OCI-LY1 (cell line): ENCODE measurements at regions not wholly inside any gene's neighbourhood (a gene's known extent, or its start where the extent isn't known, plus 50 kb on each side); places are given as distances from the start of the nearest gene placed in this dataset.

Experiments used
- H2AFZ ChIP-seq: fragments of 200-600 bp; sonication (generic), shearing (Covaris generic); 2 replicates; pipeline ENCODE4 v1.6.0; 2014; ENCODE audit warnings: antibody characterized with exemption, mild to moderate bottlenecking, low read length
- H3F3A ChIP-seq: fragments of 200-600 bp; sonication (generic), shearing (Covaris generic); 2 replicates; pipeline ENCODE4 v1.6.0; 2014; ENCODE audit warnings: mild to moderate bottlenecking, antibody characterized with exemption, low read length, moderate library complexity; ENCODE audit not compliant: insufficient read depth
- H3K27ac ChIP-seq: fragments of 200-600 bp; sonication (generic); 2 replicates; pipeline ENCODE4 v1.5.1; 2014; ENCODE audit warnings: low read length, mixed run types, mild to moderate bottlenecking, low read depth; ENCODE audit not compliant: poor library complexity, severe bottlenecking
- H3K27me3 ChIP-seq: fragments of 200-600 bp; sonication (generic); 2 replicates; pipeline ENCODE4 v1.6.0; 2014; ENCODE audit warnings: antibody characterized with exemption, mild to moderate bottlenecking, low read length, moderate library complexity; ENCODE audit not compliant: insufficient read depth
- H3K36me3 ChIP-seq: fragments of 200-600 bp; sonication (generic); 2 replicates; pipeline ENCODE4 v1.6.1; 2014; ENCODE audit warnings: mild to moderate bottlenecking, antibody characterized with exemption, low read length, moderate library complexity, mixed read lengths; ENCODE audit not compliant: insufficient read depth
- H3K4me1 ChIP-seq: fragments of 200-600 bp; sonication (generic); 2 replicates; pipeline ENCODE4 v1.5.1; 2014; ENCODE audit warnings: mild to moderate bottlenecking, low read length, moderate library complexity; ENCODE audit not compliant: insufficient read depth, severe bottlenecking
- H3K4me2 ChIP-seq: fragments of 200-600 bp; sonication (generic), shearing (Covaris generic); 2 replicates; pipeline ENCODE4 v1.6.1; 2014; ENCODE audit warnings: low read length
- H3K4me3 ChIP-seq: fragments of 200-600 bp; sonication (generic); 2 replicates; pipeline ENCODE4 v1.5.1; 2014; ENCODE audit warnings: low read length, low read depth, mild to moderate bottlenecking, mixed read lengths; ENCODE audit not compliant: poor library complexity, severe bottlenecking
- H3K79me2 ChIP-seq: fragments of 200-600 bp; shearing (Covaris generic); 2 replicates; pipeline ENCODE4 v1.6.1; 2016; ENCODE audit warnings: mixed run types, low read length, mixed read lengths; ENCODE audit not compliant: insufficient read depth
- H3K9ac ChIP-seq: fragments of 200-600 bp; sonication (generic), shearing (Covaris generic); 2 replicates; pipeline ENCODE4 v1.6.1; 2014; ENCODE audit warnings: mild to moderate bottlenecking, low read length, mixed read lengths
- H3K9me2 ChIP-seq: fragments of 200-600 bp; sonication (generic), shearing (Covaris generic); 2 replicates; pipeline ENCODE4 v1.6.1; 2014; ENCODE audit warnings: low read depth, mild to moderate bottlenecking, low read length, mixed read lengths
- H3K9me3 ChIP-seq: fragments of 200-600 bp; shearing (Covaris generic); 2 replicates; pipeline ENCODE4 v1.6.1; 2014; ENCODE audit warnings: low read length, mixed read lengths
- H4K20me1 ChIP-seq: fragments of 200-600 bp; sonication (generic), shearing (Covaris generic); 2 replicates; pipeline ENCODE4 v1.6.0; 2016; ENCODE audit warnings: mild to moderate bottlenecking, low read length; ENCODE audit not compliant: insufficient read depth
- CTCF ChIP-seq: fragments of 200-600 bp; sonication (generic), shearing (Covaris generic); IDR thresholded peaks from 2 replicates; pipeline ENCODE4 v1.5.1; 2017; ENCODE audit warnings: mild to moderate bottlenecking, antibody characterized with exemption, low read length, moderate library complexity, mixed read lengths
- EZH2 ChIP-seq: fragments of 200-600 bp; sonication (generic), shearing (Covaris generic); IDR thresholded peaks from 2 replicates; pipeline ENCODE4 v1.8.0; 2017; ENCODE audit warnings: borderline replicate concordance, mixed run types, mild to moderate bottlenecking, antibody characterized with exemption, low read length, moderate library complexity, mixed read lengths

DNA sequence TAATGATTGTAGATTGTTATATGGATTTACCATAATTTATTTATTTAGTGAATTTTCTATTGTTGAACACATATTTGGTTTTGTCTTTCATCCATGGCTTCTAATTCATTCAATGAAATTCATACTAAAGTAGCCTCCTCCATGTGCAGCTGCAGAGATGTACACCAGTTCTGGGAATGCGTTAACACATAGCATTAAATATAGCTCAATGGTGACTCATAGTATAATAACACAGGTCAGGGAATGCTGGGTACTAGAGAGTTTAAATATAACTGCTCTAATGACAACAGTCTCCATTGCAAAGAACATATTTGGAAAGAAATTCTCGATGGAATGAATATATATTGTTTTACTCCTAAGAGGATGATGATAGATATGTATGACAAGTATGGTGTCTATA lies 1190.2 kb upstream of the NRXN1 start:
- no peak overlapping the region for H3K9ac ChIP-seq
- no peak overlapping the region for H3K4me2 ChIP-seq
- no peaks in the 10 kb centered on the region for H3K79me2 ChIP-seq
- no peak overlapping the region for H2AFZ ChIP-seq
- H3K27ac ChIP-seq = no peak overlapping the region
- H3K27me3 ChIP-seq = no peaks in the 10 kb centered on the region
- H3K9me3 ChIP-seq = no peaks in the 10 kb centered on the region
- no peaks in the 10 kb centered on the region for H3K36me3 ChIP-seq
- no peaks in the 10 kb centered on the region for H3K9me2 ChIP-seq
- TF ChIP-seq EZH2 (no peak), CTCF (no peak)
- H3K4me3 ChIP-seq = no peak overlapping the region
- H4K20me1 ChIP-seq = no peaks in the 10 kb centered on the region
- H3F3A ChIP-seq = no peaks in the 10 kb centered on the region
- H3K4me1 ChIP-seq = no peaks in the 10 kb centered on the region

DNA sequence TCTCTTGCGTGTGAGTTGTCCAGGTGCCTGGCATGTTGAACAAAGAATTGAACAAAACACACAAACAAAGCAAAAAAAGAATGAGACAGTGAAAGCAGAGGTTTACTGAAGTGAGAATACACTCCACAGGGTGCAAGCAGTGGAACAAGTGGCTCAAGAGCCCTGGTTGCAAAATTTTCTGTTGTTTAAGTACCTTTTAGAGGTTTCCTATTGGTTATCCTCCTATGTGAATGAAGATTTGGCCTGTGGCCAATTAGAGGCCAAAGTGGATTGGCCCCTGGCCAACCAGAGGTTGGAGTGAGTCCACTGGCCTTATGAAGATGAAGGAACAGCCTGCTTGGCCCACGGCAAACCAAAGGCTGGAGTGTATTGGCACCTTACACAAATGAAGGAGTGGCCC lies 1188.5 kb upstream of the NRXN1 start:
- Histone ChIP-seq H3F3A (no peaks in the 10 kb centered on the region), H3K9me3 (no peaks in the 10 kb centered on the region), H4K20me1 (no peaks in the 10 kb centered on the region), H3K4me3 (no peak overlapping the region), H2AFZ (no peak overlapping the region), H3K36me3 (no peaks in the 10 kb centered on the region), H3K79me2 (no peaks in the 10 kb centered on the region), H3K4me1 (no peaks in the 10 kb centered on the region), H3K9ac (no peak overlapping the region), H3K4me2 (no peak overlapping the region), H3K27ac (no peak overlapping the region), H3K9me2 (no peaks in the 10 kb centered on the region), H3K27me3 (no peaks in the 10 kb centered on the region)
- TF ChIP-seq EZH2 (no peak), CTCF (no peak)

DNA sequence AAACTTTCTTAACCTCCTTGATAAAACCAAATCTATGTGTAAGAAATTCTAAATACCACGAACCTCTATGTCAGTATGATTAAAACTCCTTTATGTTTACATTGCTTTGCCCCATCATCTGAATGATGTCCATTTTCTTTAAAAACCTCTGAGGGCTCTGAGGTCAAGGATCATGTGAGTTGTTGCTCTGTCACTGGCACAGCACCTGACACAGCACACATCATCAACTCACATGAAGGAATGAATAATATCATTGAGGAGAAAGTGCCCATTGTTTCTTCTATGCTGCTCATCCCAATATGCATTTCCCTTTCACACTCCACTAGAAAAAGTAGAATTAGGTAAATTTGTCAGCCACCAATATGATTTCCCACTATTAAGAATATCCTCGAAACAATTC lies 1178.7 kb upstream of the NRXN1 start:
- H3K27me3 ChIP-seq = no peaks in the 10 kb centered on the region
- H3K4me1 ChIP-seq = no peaks in the 10 kb centered on the region
- H3K4me3 ChIP-seq = no peak overlapping the region
- no peak overlapping the region for H2AFZ ChIP-seq
- H3K9me2 ChIP-seq = no peaks in the 10 kb centered on the region
- H4K20me1 ChIP-seq = no peaks in the 10 kb centered on the region
- no peaks in the 10 kb centered on the region for H3F3A ChIP-seq
- H3K4me2 ChIP-seq = no peak overlapping the region
- no peaks in the 10 kb centered on the region for H3K36me3 ChIP-seq
- no peaks in the 10 kb centered on the region for H3K9me3 ChIP-seq
- H3K27ac ChIP-seq = no peak overlapping the region
- H3K79me2 ChIP-seq = no peaks in the 10 kb centered on the region
- no peak for TF ChIP-seq CTCF
- H3K9ac ChIP-seq = no peak overlapping the region
